ENCODE measurements at regions not wholly inside any gene's neighbourhood (a gene's known extent, or its start where the extent isn't known, plus 50 kb on each side); places are given as distances from the start of the nearest gene placed in this dataset.

DNA sequence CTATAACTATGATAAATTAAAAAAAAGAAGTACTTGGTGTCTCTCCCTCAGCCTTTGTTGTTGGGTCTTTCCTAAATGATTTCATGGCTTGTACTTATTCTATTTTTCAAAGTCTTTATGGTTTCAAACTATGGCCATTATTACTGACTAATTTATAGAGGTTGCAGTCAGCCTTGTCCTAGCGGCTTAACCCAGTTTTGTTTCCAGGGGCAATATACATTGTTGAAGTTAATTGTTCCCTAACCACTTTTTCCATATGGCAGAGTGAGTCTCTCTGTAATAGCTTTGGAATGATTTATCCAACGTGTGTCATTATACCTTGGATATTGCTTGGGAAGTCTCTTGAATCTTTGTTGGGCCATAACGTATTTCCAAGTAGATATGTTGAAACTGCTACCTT, 408.8 kb downstream of the HRH4 start:
- H2BK15ac ChIP-seq (ENCODE audit: low read depth, low read length) = no peak overlapping the region
- H3K4ac ChIP-seq (ENCODE audit: low read depth, low read length) = no peak overlapping the region
- WGBS (ENCODE audit: extremely low coverage, insufficient read length, low lambda C conversion rate) = no CpG with 5 or more reads among the region's 3 CpGs
- H3K23ac ChIP-seq (ENCODE audit: insufficient read length, low read depth, low read length) = no peak overlapping the region
- Mint-ChIP-seq H3K27me3 (ENCODE audit: low read depth) (peaks cover 2% of the 10 kb centered on the region), H3K4me3 (no peak overlapping the region), H3K36me3 (ENCODE audit: insufficient read depth in 1 of 3, low read depth in 3 of 3) (no peaks in the 10 kb centered on the region), H3K27ac (no peak overlapping the region), H3K4me1 (peaks cover 11 to 21% of the 10 kb centered on the region in 2 experiments), H3K9me3 (no peaks in the 10 kb centered on the region)
- H2BK12ac ChIP-seq (ENCODE audit: insufficient read length, low read depth, low read length) = no peak overlapping the region
- no peak for DNase-seq
- no peak overlapping the region for H2AK5ac ChIP-seq (ENCODE audit: insufficient read length, low read length)
- no peak overlapping the region for H2AFZ ChIP-seq (ENCODE audit: low read length)
- no peaks in the 10 kb centered on the region for H3K23me2 ChIP-seq (ENCODE audit: insufficient read length, low read depth, low read length, poor library complexity, severe bottlenecking)
- no peaks in the 10 kb centered on the region for H4K20me1 ChIP-seq (ENCODE audit: control insufficient read depth, insufficient read depth, insufficient read length)
- H3K14ac ChIP-seq (ENCODE audit: insufficient read depth, low read length) = no peak overlapping the region
- H3K79me1 ChIP-seq (ENCODE audit: insufficient read depth, low read depth, low read length, poor library complexity, severe bottlenecking) = no peaks in the 10 kb centered on the region
- H4K91ac ChIP-seq (ENCODE audit: insufficient read length, low read depth, low read length) = no peak overlapping the region
- no peak overlapping the region for H3T11ph ChIP-seq (ENCODE audit: low read length)
- no peak overlapping the region for H3K4me2 ChIP-seq (ENCODE audit: insufficient read depth, insufficient read length, low read length)
- H3K27me3 ChIP-seq (ENCODE audit: insufficient read depth, low read length) = no peaks in the 10 kb centered on the region
- H3K4me1 ChIP-seq (ENCODE audit: insufficient read depth, low read length) = no peaks in the 10 kb centered on the region
- no peak overlapping the region for H2BK5ac ChIP-seq (ENCODE audit: insufficient read length, low read length)
- no peak overlapping the region for H3K27ac ChIP-seq (ENCODE audit: insufficient read length, low read depth, low read length)
- no peak overlapping the region for H3K56ac ChIP-seq (ENCODE audit: insufficient read length, low read depth, low read length)
- H3K9me3 ChIP-seq (ENCODE audit: control insufficient read depth, low read depth, low read length) = no peaks in the 10 kb centered on the region
- no peaks in the 10 kb centered on the region for H3K79me2 ChIP-seq (ENCODE audit: insufficient read depth, low read length)
- no peak overlapping the region for H3K9ac ChIP-seq (ENCODE audit: extremely low read depth, insufficient read length, low read length)
- H2BK120ac ChIP-seq (ENCODE audit: low read depth, low read length, poor library complexity, severe bottlenecking) = no peak overlapping the region
- no peak overlapping the region for H4K5ac ChIP-seq (ENCODE audit: insufficient read length, low read depth, low read length)
- no peak overlapping the region for H4K8ac ChIP-seq (replicated peaks; ENCODE audit: insufficient read length, low read depth, low read length)
- no peak for TF ChIP-seq CTCF (conservative IDR thresholded peaks at IDR 0.05)
- H2BK20ac ChIP-seq (ENCODE audit: low read depth, low read length, poor library complexity, severe bottlenecking) = no peak overlapping the region
- no peak overlapping the region for H3K18ac ChIP-seq (ENCODE audit: insufficient read length, low read depth, low read length)
